GM12801 (cell line): ENCODE measurements at regions not wholly inside any gene's neighbourhood (a gene's known extent, or its start where the extent isn't known, plus 50 kb on each side); places are given as distances from the start of the nearest gene placed in this dataset.

Experiments
- CTCF ChIP-seq: IDR thresholded peaks from one replicate; pipeline ENCODE4 v1.5.1; 2011; ENCODE audit warnings: control low read depth; ENCODE audit not compliant: insufficient read length; ENCODE audit errors: extremely low read depth

GRCh38 chr15:91420689-91421088 is 320.6 kb downstream of the SV2B start:
- TF ChIP-seq CTCF, result no peak

GRCh38 chr15:91422797-91423196 is 322.7 kb downstream of the SV2B start:
- no peak for TF ChIP-seq CTCF

GRCh38 chr15:91424001-91424400 is 323.9 kb downstream of the SV2B start:
- TF ChIP-seq CTCF, result no peak

GRCh38 chr15:91426412-91426811 is 326.4 kb downstream of the SV2B start:
- TF ChIP-seq CTCF, result no peak

GRCh38 chr15:91429973-91430372 is 329.9 kb downstream of the SV2B start:
- TF ChIP-seq CTCF, result no peak

- no peak for TF ChIP-seq CTCF
These were observed 331.1 kb downstream of the SV2B start for GRCh38 chr15:91431041-91431715.

GRCh38 chr15:91435113-91435512 is 335.1 kb downstream of the SV2B start:
- no peak for TF ChIP-seq CTCF
